Activated T-cell treated with anti-CD3 and anti-CD28 coated beads, Interleukin-2, amount 50 U/mL, for 72 hours (primary cell): ENCODE measurements at regions not wholly inside any gene's neighbourhood (a gene's known extent, or its start where the extent isn't known, plus 50 kb on each side); places are given as distances from the start of the nearest gene placed in this dataset.

Source experiments
- ATAC-seq, 2 donors: fragments of 150-1000 bp; cut with Tn5 transposase; replicated peaks in 1 of 2; 2 replicates each; pipeline ENCODE4 v1.10.0; 2021; ENCODE audit warnings: moderate library complexity in 2 of 2, mild to moderate bottlenecking in 1 of 2
- DNase-seq, 2 donors: peaks; one replicate each; pipeline ENCODE4 v3.0.0; 2021 to 2022; ENCODE audit warnings: mixed read lengths in 1 of 2
- H3K27ac Mint-ChIP-seq: one replicate; pipeline ENCODE4 v1.8.0; 2022; ENCODE audit warnings: mild to moderate bottlenecking, moderate library complexity, mixed read lengths
- H3K27me3 Mint-ChIP-seq: one replicate; pipeline ENCODE4 v1.8.0; 2022; ENCODE audit warnings: low read depth, mixed read lengths
- H3K36me3 Mint-ChIP-seq, 2 donors: one replicate each; pipeline ENCODE4 v1.8.0; 2022; ENCODE audit warnings: mixed read lengths in 2 of 2, mild to moderate bottlenecking in 1 of 2; ENCODE audit not compliant: insufficient read depth in 2 of 2
- H3K4me1 Mint-ChIP-seq: one replicate; pipeline ENCODE4 v1.8.0; 2022; ENCODE audit warnings: low read depth, mixed read lengths
- H3K4me3 Mint-ChIP-seq, 2 donors: one replicate each; pipeline ENCODE4 v1.8.0; 2022; ENCODE audit warnings: mild to moderate bottlenecking in 2 of 2, mixed read lengths in 2 of 2, moderate library complexity in 2 of 2
- H3K9me3 Mint-ChIP-seq, 2 donors: one replicate each; pipeline ENCODE4 v1.8.0; 2022; ENCODE audit warnings: mixed read lengths in 2 of 2

GRCh38 chr12:19778172-19778571 is 338.9 kb downstream of the AEBP2 start:
- H3K27ac Mint-ChIP-seq, result no peak overlapping the region
- peaks cover 0 to 2% of the 10 kb centered on the region in 2 donors for H3K9me3 Mint-ChIP-seq
- H3K36me3 Mint-ChIP-seq, result peaks cover 0 to 1% of the 10 kb centered on the region in 2 donors
- ATAC-seq (no peak), DNase-seq (no peak)
- H3K4me3 Mint-ChIP-seq, result no peak overlapping the region
- peaks cover 19% of the 10 kb centered on the region for H3K27me3 Mint-ChIP-seq
- no peaks in the 10 kb centered on the region for H3K4me1 Mint-ChIP-seq

- Mint-ChIP-seq H3K9me3 (peaks cover 0 to 2% of the 10 kb centered on the region in 2 donors), H3K27ac (no peak overlapping the region), H3K36me3 (peaks cover 0 to 1% of the 10 kb centered on the region in 2 donors), H3K27me3 (peaks cover 19% of the 10 kb centered on the region), H3K4me3 (no peak overlapping the region), H3K4me1 (no peaks in the 10 kb centered on the region)
- no peak for DNase-seq
- ATAC-seq, result no peak
Measured at GRCh38 chr12:19778797-19779196, 339.5 kb downstream of the AEBP2 start.

GRCh38 chr12:19779395-19780056 is 340.2 kb downstream of the AEBP2 start:
- H3K4me3 Mint-ChIP-seq, result no peak overlapping the region
- peaks cover 0 to 2% of the 10 kb centered on the region in 2 donors for H3K9me3 Mint-ChIP-seq
- no peak overlapping the region for H3K27ac Mint-ChIP-seq
- peaks cover 19% of the 10 kb centered on the region for H3K27me3 Mint-ChIP-seq
- DNase-seq, result no peak
- H3K36me3 Mint-ChIP-seq, result peaks cover 0 to 1% of the 10 kb centered on the region in 2 donors
- no peaks in the 10 kb centered on the region for H3K4me1 Mint-ChIP-seq
- ATAC-seq, result peak in 1 of 2 donors; percentile 42

- Mint-ChIP-seq H3K36me3 (peaks cover 0 to 1% of the 10 kb centered on the region in 2 donors), H3K27ac (no peak overlapping the region), H3K4me1 (no peaks in the 10 kb centered on the region), H3K9me3 (peaks cover 2 to 4% of the 10 kb centered on the region in 2 donors), H3K4me3 (no peak overlapping the region), H3K27me3 (peaks cover 19% of the 10 kb centered on the region)
- ATAC-seq (no peak), DNase-seq (no peak)
Measured at GRCh38 chr12:19780460-19780859, 341.2 kb downstream of the AEBP2 start.

- H3K27me3 Mint-ChIP-seq, result peaks cover 4% of the 10 kb centered on the region
- ATAC-seq (no peak), DNase-seq (no peak)
- H3K9me3 Mint-ChIP-seq, result peaks cover 3 to 9% of the 10 kb centered on the region in 2 donors
- no peak overlapping the region for H3K27ac Mint-ChIP-seq
- H3K4me1 Mint-ChIP-seq, result no peaks in the 10 kb centered on the region
- no peak overlapping the region for H3K4me3 Mint-ChIP-seq
- H3K36me3 Mint-ChIP-seq, result peaks cover 1 to 2% of the 10 kb centered on the region in 2 donors
Measured at GRCh38 chr12:19783547-19784444, 344.5 kb downstream of the AEBP2 start.

- Mint-ChIP-seq H3K4me3 (peak overlapping the region in 1 of 2 donors; percentile 44), H3K4me1 (peaks cover 24% of the 10 kb centered on the region), H3K36me3 (peaks cover 0 to 4% of the 10 kb centered on the region in 2 donors), H3K9me3 (peaks cover 1 to 6% of the 10 kb centered on the region in 2 donors), H3K27me3 (no peaks in the 10 kb centered on the region), H3K27ac (peak overlapping the region; percentile 42)
- ATAC-seq (no peak), DNase-seq (no peak)
Measured at GRCh38 chr12:19792028-19792427, 352.7 kb downstream of the AEBP2 start.

GRCh38 chr12:19794116-19794515 is 354.8 kb downstream of the AEBP2 start:
- H3K9me3 Mint-ChIP-seq, result peaks cover 0 to 3% of the 10 kb centered on the region in 2 donors
- ATAC-seq (no peak), DNase-seq (no peak)
- H3K27ac Mint-ChIP-seq, result no peak overlapping the region
- peaks cover 0 to 2% of the 10 kb centered on the region in 2 donors for H3K36me3 Mint-ChIP-seq
- peaks cover 24% of the 10 kb centered on the region for H3K4me1 Mint-ChIP-seq
- H3K27me3 Mint-ChIP-seq, result no peaks in the 10 kb centered on the region
- H3K4me3 Mint-ChIP-seq, result no peak overlapping the region

- ATAC-seq (no peak), DNase-seq (no peak)
- Mint-ChIP-seq H3K27me3 (no peaks in the 10 kb centered on the region), H3K27ac (no peak overlapping the region), H3K9me3 (no peaks in the 10 kb centered on the region), H3K4me3 (peak overlapping the region in 1 of 2 donors; percentile 12), H3K4me1 (peaks cover 32% of the 10 kb centered on the region), H3K36me3 (no peaks in the 10 kb centered on the region)
Measured at GRCh38 chr12:19799216-19799615, 359.9 kb downstream of the AEBP2 start.

- Mint-ChIP-seq H3K36me3 (no peaks in the 10 kb centered on the region), H3K9me3 (no peaks in the 10 kb centered on the region), H3K4me1 (peaks cover 30% of the 10 kb centered on the region), H3K27me3 (no peaks in the 10 kb centered on the region), H3K4me3 (peak overlapping the region in 1 of 2 donors; percentile 49), H3K27ac (peak overlapping the region; percentile 90)
- ATAC-seq, result no peak
- no peak for DNase-seq
Measured at GRCh38 chr12:19799895-19800602, 360.8 kb downstream of the AEBP2 start.

- Mint-ChIP-seq H3K9me3 (no peaks in the 10 kb centered on the region), H3K4me1 (peaks cover 30% of the 10 kb centered on the region), H3K27ac (peak overlapping the region; percentile 70), H3K27me3 (no peaks in the 10 kb centered on the region), H3K4me3 (peak overlapping the region in 1 of 2 donors; percentile 49), H3K36me3 (no peaks in the 10 kb centered on the region)
- ATAC-seq (peak; percentile 91 to 93), DNase-seq (peak in 1 of 2 donors; percentile 5)
Measured at GRCh38 chr12:19800884-19801283, 361.6 kb downstream of the AEBP2 start.

GRCh38 chr12:19801941-19802340 is 362.6 kb downstream of the AEBP2 start:
- H3K4me3 Mint-ChIP-seq, result no peak overlapping the region
- H3K4me1 Mint-ChIP-seq, result peaks cover 30% of the 10 kb centered on the region
- DNase-seq (no peak), ATAC-seq (no peak)
- no peak overlapping the region for H3K27ac Mint-ChIP-seq
- H3K27me3 Mint-ChIP-seq, result no peaks in the 10 kb centered on the region
- H3K36me3 Mint-ChIP-seq, result no peaks in the 10 kb centered on the region
- H3K9me3 Mint-ChIP-seq, result no peaks in the 10 kb centered on the region

- no peaks in the 10 kb centered on the region for H3K27me3 Mint-ChIP-seq
- H3K4me3 Mint-ChIP-seq, result no peak overlapping the region
- no peak for ATAC-seq
- DNase-seq, result no peak
- H3K27ac Mint-ChIP-seq, result no peak overlapping the region
- no peaks in the 10 kb centered on the region for H3K36me3 Mint-ChIP-seq
- H3K4me1 Mint-ChIP-seq, result peaks cover 30% of the 10 kb centered on the region
- H3K9me3 Mint-ChIP-seq, result no peaks in the 10 kb centered on the region
Measured at GRCh38 chr12:19802915-19803314, 363.6 kb downstream of the AEBP2 start.

- H3K36me3 Mint-ChIP-seq, result peaks cover 0 to under 1% of the 10 kb centered on the region in 2 donors
- H3K27me3 Mint-ChIP-seq, result no peaks in the 10 kb centered on the region
- DNase-seq, result no peak
- no peak overlapping the region for H3K27ac Mint-ChIP-seq
- H3K4me1 Mint-ChIP-seq, result peaks cover 24% of the 10 kb centered on the region
- H3K4me3 Mint-ChIP-seq, result no peak overlapping the region
- peaks cover 0 to 5% of the 10 kb centered on the region in 2 donors for H3K9me3 Mint-ChIP-seq
- ATAC-seq, result no peak
Measured at GRCh38 chr12:19804737-19805136, 365.4 kb downstream of the AEBP2 start.
